Pancreas (tissue), 10 donors: ENCODE measurements at regions not wholly inside any gene's neighbourhood (a gene's known extent, or its start where the extent isn't known, plus 50 kb on each side); places are given as distances from the start of the nearest gene placed in this dataset.

ENCODE experiments used
- ATAC-seq, 4 donors: fragments of 200-7000 bp; cut with Tn5 transposase; one replicate each; pipeline versions ENCODE4 v1.8.0 to v1.9.1; 2020; ENCODE audit warnings: mild to moderate bottlenecking in 4 of 4, moderate library complexity in 4 of 4
- DNase-seq, 6 donors: peaks; one replicate each; pipeline ENCODE4 v3.0.0-alpha.2; 2020
- FAIRE-seq: peaks from 2 replicates; lab custom pipeline; 2012; peaks lifted over from hg19 to GRCh38; lab: Jason Lieb, UNC
- H3K27ac ChIP-seq, 4 donors: fragments of 200-600 bp; sonication (generic); 1 replicate in 3 of 4; 2 replicates in 1 of 4; pipeline versions ENCODE4 v1.5.0 to v1.8.0; 2020
- H3K27me3 ChIP-seq, 4 donors: fragments of 200-600 bp; one replicate each; pipeline ENCODE4 v1.8.0; 2021
- H3K36me3 ChIP-seq, 3 donors: fragments of 200-600 bp; sonication (generic) in 1 of 3; one replicate each; pipeline versions ENCODE4 v1.5.0 to v1.8.0; 2020 to 2021
- H3K4me1 ChIP-seq, 3 donors: fragments of 200-600 bp; one replicate each; pipeline ENCODE4 v1.8.0; 2021
- H3K4me3 ChIP-seq, 4 donors: fragments of 200-600 bp; sonication (generic) in 2 of 4; one replicate each; pipeline versions ENCODE4 v1.5.0 to v1.8.0; 2020 to 2021
- H3K9me3 ChIP-seq, 4 donors: fragments of 200-600 bp; one replicate each; pipeline ENCODE4 v1.8.0; 2021
- CTCF ChIP-seq, 4 donors: fragments of 200-600 bp; sonication (generic) in 3 of 4; IDR thresholded peaks; one replicate each; pipeline versions ENCODE4 v1.5.0 to v1.8.0; 2021; ENCODE audit warnings: antibody characterized with exemption in 4 of 4
- WGBS, 2 donors: extraction: QIAGEN DNeasy Blood & Tissue Kit; methylation state at CpG; one replicate each; pipeline ENCODE4 v1.1.7; 2013; 5-methylcytosine and 5-hydroxymethylcytosine counted together
- intact Hi-C, 3 donors: fragments of 100-400 bp; cut with DNase I; formaldehyde crosslinking; loops; one replicate each; pipeline versions ENCODE4 v1.11.1 to v1.14.2; 2022
- donor health status: healthy with polysubstance abuse.
- donor health status: DM: no; HTN: no; CAD: no; lungs with moderate emphysema.
- donor health status: DM: no; HTN: no; CAD: no.
- donor health status: control.
- donor health status: control.
- donor health status: Bipolar disorder and iron deficiency.
- donor health status: DM: yes; HTN: yes; CAD: no.
- donor health status: DM: no; HTN: no; CAD: no.
- donor health status: DM: no; HTN: no; CAD: no.
- donor health status: DM: yes; HTN: yes; CAD: no.

- DNase-seq (no peak), ATAC-seq (no peak), FAIRE-seq (no peak)
- no peak overlapping the region for H3K4me3 ChIP-seq
- TF ChIP-seq CTCF (IDR thresholded peaks at IDR 0.05) = no peak
- H3K4me1 ChIP-seq = no peaks in the 10 kb centered on the region
- no peaks in the 10 kb centered on the region for H3K27me3 ChIP-seq
- intact Hi-C loops = no loop called here
- H3K9me3 ChIP-seq = no peaks in the 10 kb centered on the region
- no peak overlapping the region for H3K27ac ChIP-seq
- 51 to 55% methylated on average over 3 of the region's 3 CpGs for WGBS, 2 donors
- H3K36me3 ChIP-seq = no peaks in the 10 kb centered on the region
Observed at GRCh38 chr10:83582407-83583095, 556.8 kb upstream of the GHITM start.

DNA sequence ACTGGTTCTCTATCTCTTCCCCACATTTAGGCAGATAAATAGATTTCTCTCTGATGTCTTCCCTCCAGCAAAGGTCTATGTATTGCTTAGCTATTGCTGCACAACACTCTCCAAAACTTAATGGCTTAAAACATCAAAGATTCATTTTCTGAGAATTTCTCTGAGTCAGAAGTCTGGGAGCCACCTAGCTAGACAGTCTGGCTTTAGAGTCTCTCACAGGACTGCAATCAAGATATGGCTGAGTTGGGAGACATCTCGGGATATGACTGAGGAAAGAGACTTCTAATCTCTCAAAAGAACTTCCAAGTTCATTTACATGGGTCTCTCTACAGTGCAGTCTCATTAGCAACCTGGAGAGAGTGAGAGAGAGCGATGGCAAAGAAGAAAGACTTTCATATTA is 553.6 kb upstream of the GHITM start:
- H3K36me3 ChIP-seq = no peaks in the 10 kb centered on the region
- no peaks in the 10 kb centered on the region for H3K9me3 ChIP-seq
- DNase-seq (no peak), ATAC-seq (no peak), FAIRE-seq (no peak)
- 64 to 83% methylated on average over 2 of the region's 2 CpGs for WGBS, 2 donors
- H3K27ac ChIP-seq = no peak overlapping the region
- H3K4me1 ChIP-seq = no peaks in the 10 kb centered on the region
- no peaks in the 10 kb centered on the region for H3K27me3 ChIP-seq
- no peak for TF ChIP-seq CTCF (IDR thresholded peaks at IDR 0.05)
- H3K4me3 ChIP-seq = no peak overlapping the region
- intact Hi-C loops = no loop called here

DNA sequence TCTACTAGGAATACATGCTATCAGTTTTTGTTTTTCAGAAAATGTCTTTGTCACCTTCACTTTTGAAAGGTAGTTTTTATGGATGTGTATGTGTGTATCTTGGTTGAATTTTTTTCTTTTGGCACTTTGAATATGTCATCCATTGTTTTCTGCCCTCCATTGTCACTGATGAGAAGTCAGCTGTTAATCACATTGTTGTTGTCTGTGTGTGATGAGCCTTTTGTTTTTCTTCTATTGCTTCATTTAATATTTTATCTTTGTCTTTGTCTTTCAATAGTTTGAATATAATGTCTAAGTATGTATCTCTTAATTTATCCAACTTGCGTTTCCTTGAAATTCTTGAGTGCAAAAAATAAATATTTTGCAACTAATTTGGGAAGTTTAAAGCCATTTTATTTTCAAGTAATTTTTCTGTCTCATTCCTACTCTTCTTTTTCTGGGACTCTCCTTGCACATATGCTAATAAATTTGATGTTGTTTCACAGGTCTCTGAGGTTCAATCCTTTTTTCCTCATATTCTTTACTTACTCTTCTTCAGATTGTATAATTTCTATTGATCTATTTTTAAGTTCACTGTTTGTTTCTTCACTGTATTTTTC is 546.9 kb upstream of the GHITM start:
- H3K27me3 ChIP-seq = no peaks in the 10 kb centered on the region
- FAIRE-seq = no peak
- H3K4me1 ChIP-seq = no peaks in the 10 kb centered on the region
- WGBS, 2 donors = 83 to 86% methylated on average over 1 of the region's 1 CpG
- intact Hi-C loops = no loop called here
- H3K9me3 ChIP-seq = no peaks in the 10 kb centered on the region
- H3K27ac ChIP-seq = no peak overlapping the region
- no peaks in the 10 kb centered on the region for H3K36me3 ChIP-seq
- no peak for ATAC-seq
- no peak for TF ChIP-seq CTCF (IDR thresholded peaks at IDR 0.05)
- no peak overlapping the region for H3K4me3 ChIP-seq
- no peak for DNase-seq

GRCh38 chr10:83603708-83604107 is 535.6 kb upstream of the GHITM start:
- H3K4me1 ChIP-seq = no peaks in the 10 kb centered on the region
- TF ChIP-seq CTCF (IDR thresholded peaks at IDR 0.05) = no peak
- no peak overlapping the region for H3K27ac ChIP-seq
- WGBS, 2 donors = 56 to 68% methylated on average over 1 of the region's 1 CpG
- no peak overlapping the region for H3K4me3 ChIP-seq
- H3K27me3 ChIP-seq = no peaks in the 10 kb centered on the region
- ATAC-seq (no peak), DNase-seq (no peak), FAIRE-seq (no peak)
- no peaks in the 10 kb centered on the region for H3K36me3 ChIP-seq
- H3K9me3 ChIP-seq = no peaks in the 10 kb centered on the region
- intact Hi-C loops = no loop called here
